ENCODE measurements at regions not wholly inside any gene's neighbourhood (a gene's known extent, or its start where the extent isn't known, plus 50 kb on each side); places are given as distances from the start of the nearest gene placed in this dataset.

DNA sequence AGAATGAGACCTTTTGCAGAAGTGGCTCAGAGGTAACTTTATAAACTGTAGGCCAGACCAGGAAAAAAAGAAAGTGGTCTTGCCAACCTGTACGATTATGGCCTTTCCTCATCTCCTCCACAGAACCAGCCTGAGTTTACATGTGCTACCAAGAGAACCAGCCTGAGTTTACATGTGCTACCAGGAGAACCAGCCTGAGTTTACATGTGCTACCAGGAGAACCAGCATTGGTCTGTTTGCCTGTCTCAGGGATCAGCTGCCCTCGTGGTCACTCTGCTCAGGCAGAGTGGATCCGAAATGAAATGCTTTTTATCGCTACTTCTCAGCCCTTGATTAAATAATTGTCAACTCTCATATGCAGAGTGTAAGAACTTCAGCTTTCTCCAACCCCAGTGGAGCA lies 209.9 kb downstream of the SUCLG1 start:
- no peak overlapping the region for H3K4me3 ChIP-seq (ENCODE audit: low read depth, low read length)
- DNase-seq (ENCODE audit: low read depth) = no peak
- TF ChIP-seq, protein P1, sequence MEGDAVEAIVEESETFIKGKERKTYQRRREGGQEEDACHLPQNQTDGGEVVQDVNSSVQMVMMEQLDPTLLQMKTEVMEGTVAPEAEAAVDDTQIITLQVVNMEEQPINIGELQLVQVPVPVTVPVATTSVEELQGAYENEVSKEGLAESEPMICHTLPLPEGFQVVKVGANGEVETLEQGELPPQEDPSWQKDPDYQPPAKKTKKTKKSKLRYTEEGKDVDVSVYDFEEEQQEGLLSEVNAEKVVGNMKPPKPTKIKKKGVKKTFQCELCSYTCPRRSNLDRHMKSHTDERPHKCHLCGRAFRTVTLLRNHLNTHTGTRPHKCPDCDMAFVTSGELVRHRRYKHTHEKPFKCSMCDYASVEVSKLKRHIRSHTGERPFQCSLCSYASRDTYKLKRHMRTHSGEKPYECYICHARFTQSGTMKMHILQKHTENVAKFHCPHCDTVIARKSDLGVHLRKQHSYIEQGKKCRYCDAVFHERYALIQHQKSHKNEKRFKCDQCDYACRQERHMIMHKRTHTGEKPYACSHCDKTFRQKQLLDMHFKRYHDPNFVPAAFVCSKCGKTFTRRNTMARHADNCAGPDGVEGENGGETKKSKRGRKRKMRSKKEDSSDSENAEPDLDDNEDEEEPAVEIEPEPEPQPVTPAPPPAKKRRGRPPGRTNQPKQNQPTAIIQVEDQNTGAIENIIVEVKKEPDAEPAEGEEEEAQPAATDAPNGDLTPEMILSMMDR (IDR thresholded peaks at IDR 0.05; ENCODE audit: control insufficient read depth, extremely low read depth, insufficient read depth) = no peak

- no peak for DNase-seq (ENCODE audit: low read depth)
- TF ChIP-seq, protein P1 (IDR thresholded peaks at IDR 0.05; ENCODE audit: control insufficient read depth, extremely low read depth, insufficient read depth) = no peak
- no peak overlapping the region for H3K4me3 ChIP-seq (ENCODE audit: low read depth, low read length)
Measured at GRCh38 chr2:84247532-84247931, 211.5 kb downstream of the SUCLG1 start.

DNA sequence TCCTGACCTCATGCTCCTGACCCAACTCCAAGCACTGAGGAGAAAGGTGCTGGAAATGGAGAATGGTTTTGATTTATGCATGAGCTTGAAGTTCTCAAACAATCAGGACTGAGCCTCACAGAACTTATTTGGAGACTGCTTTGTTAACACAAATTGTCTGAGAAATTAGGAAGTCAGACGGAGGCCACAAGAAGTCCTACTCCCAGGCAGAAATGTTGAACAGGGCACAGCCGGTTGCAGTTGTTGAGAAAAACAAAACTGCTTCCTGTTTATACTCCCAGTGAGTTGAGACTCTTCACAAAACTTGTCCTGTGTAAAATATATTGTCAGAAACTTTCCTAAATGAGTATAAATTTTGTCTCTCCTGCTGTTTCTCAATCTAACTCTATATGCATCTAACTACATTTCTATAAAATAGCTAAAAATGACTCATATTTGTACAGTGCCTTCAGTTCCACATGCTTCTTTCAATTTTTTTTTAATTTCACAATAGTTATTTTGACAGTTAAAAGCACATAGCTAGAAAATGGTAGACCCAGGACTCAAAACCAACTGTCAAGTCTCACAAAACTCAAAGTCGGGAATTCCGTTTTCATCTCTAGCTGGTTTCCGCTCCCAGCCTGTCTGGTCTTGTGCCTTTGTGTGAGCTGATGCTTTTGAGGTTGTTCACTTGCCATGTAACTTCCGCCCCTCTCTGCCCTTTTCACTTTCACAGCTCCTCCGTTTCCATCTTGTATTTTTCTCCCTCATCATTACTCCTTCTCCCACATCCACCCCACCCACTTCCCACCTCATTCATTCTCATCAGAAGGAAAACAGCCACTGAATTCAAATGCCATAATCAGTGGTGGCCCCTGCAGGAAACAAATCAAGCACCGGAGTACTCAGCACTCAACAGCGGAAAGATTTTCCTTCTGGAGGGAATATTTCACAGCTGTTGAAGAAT lies 215.0 kb downstream of the SUCLG1 start:
- TF ChIP-seq, protein P1 (IDR thresholded peaks at IDR 0.05; ENCODE audit: control insufficient read depth, extremely low read depth, insufficient read depth) = no peak
- H3K4me3 ChIP-seq (ENCODE audit: low read depth, low read length) = no peak overlapping the region
- no peak for DNase-seq (ENCODE audit: low read depth)

GRCh38 chr2:84238907-84239306 lies 220.2 kb downstream of the SUCLG1 start:
- no peak overlapping the region for H3K4me3 ChIP-seq (ENCODE audit: low read depth, low read length)
- TF ChIP-seq, protein P1 (IDR thresholded peaks at IDR 0.05; ENCODE audit: control insufficient read depth, extremely low read depth, insufficient read depth) = no peak
- DNase-seq (ENCODE audit: low read depth) = no peak

GRCh38 chr2:84236288-84236687 lies 222.8 kb downstream of the SUCLG1 start:
- TF ChIP-seq, protein P1 (IDR thresholded peaks at IDR 0.05; ENCODE audit: control insufficient read depth, extremely low read depth, insufficient read depth) = no peak
- no peak overlapping the region for H3K4me3 ChIP-seq (ENCODE audit: low read depth, low read length)
- no peak for DNase-seq (ENCODE audit: low read depth)

- TF ChIP-seq, protein P1 (IDR thresholded peaks at IDR 0.05; ENCODE audit: control insufficient read depth, extremely low read depth, insufficient read depth) = no peak
- DNase-seq (ENCODE audit: low read depth) = no peak
- no peak overlapping the region for H3K4me3 ChIP-seq (ENCODE audit: low read depth, low read length)
Measured at GRCh38 chr2:84234103-84234502, 225.0 kb downstream of the SUCLG1 start.
